Gastroesophageal sphincter (tissue), 3 donors: ENCODE measurements at regions not wholly inside any gene's neighbourhood (a gene's known extent, or its start where the extent isn't known, plus 50 kb on each side); places are given as distances from the start of the nearest gene placed in this dataset.

Source experiments
- POLR2A ChIP-seq, 2 donors: fragments of 450-650 bp; IDR thresholded peaks; one replicate each; pipeline ENCODE4 v1.6.1; 2017; ENCODE audit warnings: antibody characterized with exemption in 2 of 2, mild to moderate bottlenecking in 2 of 2, moderate library complexity in 1 of 2
- POLR2AphosphoS5 ChIP-seq: sonication (generic); formaldehyde crosslinking; IDR thresholded peaks from one replicate; pipeline ENCODE4 v1.6.1; 2017; ENCODE audit warnings: antibody characterized with exemption
- TF ChIP-seq, protein P1 (sequence below), 4 experiments: fragments of 200-600 bp in 2 of 4; fragments of 450-650 bp in 2 of 4; sonication (generic) in 1 of 4; IDR thresholded peaks; one replicate each; pipeline ENCODE4 v1.5.1; 2017 to 2019; ENCODE audit warnings: antibody characterized with exemption in 4 of 4, mild to moderate bottlenecking in 2 of 4, moderate library complexity in 2 of 4

DNA sequence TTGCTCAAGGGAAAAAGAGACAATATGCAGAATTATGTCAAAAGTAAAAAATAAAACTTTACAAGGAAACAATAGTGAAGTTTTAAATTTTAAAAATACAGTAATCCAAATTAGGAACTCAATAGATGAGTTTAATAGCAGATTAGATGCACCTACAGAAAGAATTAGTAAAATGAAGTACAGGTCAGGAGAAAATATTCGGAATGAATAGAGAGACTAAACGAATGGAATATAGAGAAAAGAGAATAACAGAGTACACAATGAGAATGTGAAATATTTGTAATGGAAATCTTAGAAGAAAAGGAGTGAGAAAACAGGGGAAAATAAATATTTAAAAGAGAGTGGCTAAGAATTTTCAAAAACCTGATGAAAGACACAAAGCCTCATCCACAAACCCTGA lies 275.7 kb upstream of the MMADHC start:
- TF ChIP-seq, protein P1, sequence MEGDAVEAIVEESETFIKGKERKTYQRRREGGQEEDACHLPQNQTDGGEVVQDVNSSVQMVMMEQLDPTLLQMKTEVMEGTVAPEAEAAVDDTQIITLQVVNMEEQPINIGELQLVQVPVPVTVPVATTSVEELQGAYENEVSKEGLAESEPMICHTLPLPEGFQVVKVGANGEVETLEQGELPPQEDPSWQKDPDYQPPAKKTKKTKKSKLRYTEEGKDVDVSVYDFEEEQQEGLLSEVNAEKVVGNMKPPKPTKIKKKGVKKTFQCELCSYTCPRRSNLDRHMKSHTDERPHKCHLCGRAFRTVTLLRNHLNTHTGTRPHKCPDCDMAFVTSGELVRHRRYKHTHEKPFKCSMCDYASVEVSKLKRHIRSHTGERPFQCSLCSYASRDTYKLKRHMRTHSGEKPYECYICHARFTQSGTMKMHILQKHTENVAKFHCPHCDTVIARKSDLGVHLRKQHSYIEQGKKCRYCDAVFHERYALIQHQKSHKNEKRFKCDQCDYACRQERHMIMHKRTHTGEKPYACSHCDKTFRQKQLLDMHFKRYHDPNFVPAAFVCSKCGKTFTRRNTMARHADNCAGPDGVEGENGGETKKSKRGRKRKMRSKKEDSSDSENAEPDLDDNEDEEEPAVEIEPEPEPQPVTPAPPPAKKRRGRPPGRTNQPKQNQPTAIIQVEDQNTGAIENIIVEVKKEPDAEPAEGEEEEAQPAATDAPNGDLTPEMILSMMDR (IDR thresholded peaks at IDR 0.05), result no peak
- TF ChIP-seq POLR2A (IDR thresholded peaks at IDR 0.05), result no peak
- TF ChIP-seq POLR2AphosphoS5, result no peak
